ENCODE measurements at regions not wholly inside any gene's neighbourhood (a gene's known extent, or its start where the extent isn't known, plus 50 kb on each side); places are given as distances from the start of the nearest gene placed in this dataset.
A peak's percentile ranks its signal among the peaks of the same experiment; 100 is the strongest.

DNA sequence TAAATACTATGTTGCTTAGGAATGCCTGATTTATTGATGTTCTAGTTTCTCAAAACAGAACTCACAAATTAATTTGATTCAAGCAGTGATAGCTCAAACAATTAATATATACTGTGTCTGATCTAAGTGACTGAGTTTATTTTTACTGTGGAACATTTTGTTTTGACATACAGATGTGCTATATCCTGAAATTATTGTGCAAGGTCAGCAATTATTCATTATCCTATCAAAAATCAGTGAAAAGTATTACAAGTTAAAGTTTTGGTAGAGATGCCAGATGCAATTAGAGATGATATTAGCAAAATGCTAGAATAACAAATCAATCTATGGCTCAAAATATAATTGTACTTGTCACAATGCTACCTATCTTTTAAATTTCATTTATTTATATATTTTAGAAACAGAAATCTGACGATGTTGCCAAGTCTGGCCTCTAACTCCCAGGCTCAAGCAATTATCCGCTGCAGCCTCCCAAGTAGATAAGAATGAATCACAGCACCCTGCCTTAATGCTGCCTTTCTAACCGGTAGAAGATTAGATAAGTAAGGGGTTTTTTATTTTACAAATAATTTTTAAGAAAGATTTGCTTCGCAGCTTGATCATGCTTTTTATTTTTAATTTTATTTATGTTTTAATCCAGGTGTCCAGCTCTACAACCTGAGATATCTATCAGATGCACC lies 825.5 kb upstream of the NDST4 start:
- POLR2A ChIA-PET = no interaction called here

DNA sequence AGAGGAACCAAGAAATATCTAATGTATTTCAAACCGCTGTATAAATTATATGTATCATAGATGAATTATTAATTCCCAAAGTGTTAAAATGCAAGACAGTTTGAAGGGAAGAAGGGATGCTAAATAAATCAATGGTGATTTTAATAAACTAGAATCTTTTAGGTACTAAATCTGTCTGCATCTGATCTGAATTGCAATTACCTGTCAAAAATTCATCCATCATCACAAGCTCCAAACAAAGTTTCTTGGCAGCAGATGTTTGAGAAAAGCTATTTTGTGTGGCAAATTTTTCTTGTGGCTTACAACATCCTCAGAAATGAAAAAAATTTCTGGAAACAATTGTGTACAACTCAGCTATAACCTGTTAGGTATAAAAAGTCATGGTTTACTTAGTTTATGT lies 816.0 kb upstream of the NDST4 start:
- intact Hi-C loops (cut with micrococcal nuclease; ENCODE audit: unreplicated experiment) (no loop called here), in situ Hi-C loops (cut with HindIII; ENCODE audit: extremely low pct_ligation_motif_present, low pct_unique_long_range_greater_than_20kb) (no loop called here)
- WGBS (ENCODE audit: low lambda C conversion rate) = 2% methylated on average over 1 of the region's 1 CpG
- no peak overlapping the region for H3K4me3 ChIP-seq (replicated peaks in 1 of 3; ENCODE audit: insufficient read depth in 1 of 3, low read depth in 2 of 3, low read length in 3 of 3)
- no peak overlapping the region for H3K4me2 ChIP-seq (ENCODE audit: low read depth, low read length)
- no peak overlapping the region for H3K9ac ChIP-seq (ENCODE audit: insufficient read depth, low read depth, low read length)
- POLR2A ChIA-PET = no interaction called here
- no peak for ATAC-seq
- H3K9me3 ChIP-seq (ENCODE audit: low read length) = no peaks in the 10 kb centered on the region
- H2AFZ ChIP-seq (ENCODE audit: low read length) = no peak overlapping the region
- no peaks in the 10 kb centered on the region for H3K27me3 ChIP-seq (ENCODE audit: control insufficient read depth in 1 of 2, insufficient read depth in 2 of 2, low read length in 2 of 2)
- no peak overlapping the region for H3K27ac ChIP-seq (ENCODE audit: extremely low read length, insufficient read depth, low read length)
- FAIRE-seq = no peak
- no peaks in the 10 kb centered on the region for H3K79me2 ChIP-seq (ENCODE audit: insufficient read depth, low read length)
- CTCF ChIA-PET (ENCODE audit: low intra/inter-chr PET ratio, low total read pairs) = no interaction called here
- no peaks in the 10 kb centered on the region for H4K20me1 ChIP-seq (ENCODE audit: insufficient read depth, low read length)
- H3K36me3 ChIP-seq (replicated peaks in 1 of 2; ENCODE audit: control insufficient read depth in 1 of 2, insufficient read depth in 2 of 2, low read length in 2 of 2) = no peaks in the 10 kb centered on the region
- no TSS peak for BruUV-seq (replicated peaks)
- no peak for DNase-seq (ENCODE audit: low spot score)
- no peaks in the 10 kb centered on the region for H3K4me1 ChIP-seq (ENCODE audit: insufficient read depth, low read length)
- TF ChIP-seq, protein P1, sequence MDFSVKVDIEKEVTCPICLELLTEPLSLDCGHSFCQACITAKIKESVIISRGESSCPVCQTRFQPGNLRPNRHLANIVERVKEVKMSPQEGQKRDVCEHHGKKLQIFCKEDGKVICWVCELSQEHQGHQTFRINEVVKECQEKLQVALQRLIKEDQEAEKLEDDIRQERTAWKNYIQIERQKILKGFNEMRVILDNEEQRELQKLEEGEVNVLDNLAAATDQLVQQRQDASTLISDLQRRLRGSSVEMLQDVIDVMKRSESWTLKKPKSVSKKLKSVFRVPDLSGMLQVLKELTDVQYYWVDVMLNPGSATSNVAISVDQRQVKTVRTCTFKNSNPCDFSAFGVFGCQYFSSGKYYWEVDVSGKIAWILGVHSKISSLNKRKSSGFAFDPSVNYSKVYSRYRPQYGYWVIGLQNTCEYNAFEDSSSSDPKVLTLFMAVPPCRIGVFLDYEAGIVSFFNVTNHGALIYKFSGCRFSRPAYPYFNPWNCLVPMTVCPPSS (IDR thresholded peaks at IDR 0.05) = no peak
- TF ChIP-seq ZNF598 (CRISPR knock-in tag; IDR thresholded peaks at IDR 0.05; ENCODE audit: borderline replicate concordance) = no peak
- TF ChIP-seq MXI1 (IDR thresholded peaks at IDR 0.05; ENCODE audit: borderline replicate concordance, low read depth, low read length) = no peak
- TF ChIP-seq GPN1 (CRISPR knock-in tag; IDR thresholded peaks at IDR 0.05; ENCODE audit: borderline replicate concordance) = no peak
- no peak for TF ChIP-seq SAP130 (CRISPR knock-in tag; IDR thresholded peaks at IDR 0.05; ENCODE audit: low read depth)
- no peak for TF ChIP-seq UBTF (CRISPR knock-in tag; IDR thresholded peaks at IDR 0.05)
- TF ChIP-seq SIN3A (IDR thresholded peaks at IDR 0.05; ENCODE audit: borderline replicate concordance, low read depth, low read length) = no peak
- no peak for TF ChIP-seq CREM (IDR thresholded peaks at IDR 0.05)
- no peak for TF ChIP-seq CREM (CRISPR knock-in tag; IDR thresholded peaks at IDR 0.05)
- TF ChIP-seq ZNF143 (CRISPR knock-in tag; IDR thresholded peaks at IDR 0.05) = no peak

More for the DNA sequence above, 825.5 kb upstream of the NDST4 start:
- ATAC-seq (no peak), FAIRE-seq (no peak), DNase-seq (ENCODE audit: low spot score) (no peak)
- in situ Hi-C loops (cut with HindIII; ENCODE audit: extremely low pct_ligation_motif_present, low pct_unique_long_range_greater_than_20kb) (no loop called here), intact Hi-C loops (cut with micrococcal nuclease; ENCODE audit: unreplicated experiment) (no loop called here)
- Histone ChIP-seq H3K36me3 (replicated peaks in 1 of 2; ENCODE audit: control insufficient read depth in 1 of 2, insufficient read depth in 2 of 2, low read length in 2 of 2) (no peaks in the 10 kb centered on the region), H3K4me3 (replicated peaks in 1 of 3; ENCODE audit: insufficient read depth in 1 of 3, low read depth in 2 of 3, low read length in 3 of 3) (no peak overlapping the region), H2AFZ (ENCODE audit: low read length) (no peak overlapping the region), H3K79me2 (ENCODE audit: insufficient read depth, low read length) (no peaks in the 10 kb centered on the region), H3K27me3 (ENCODE audit: control insufficient read depth in 1 of 2, insufficient read depth in 2 of 2, low read length in 2 of 2) (no peaks in the 10 kb centered on the region), H4K20me1 (ENCODE audit: insufficient read depth, low read length) (no peaks in the 10 kb centered on the region), H3K4me1 (ENCODE audit: insufficient read depth, low read length) (no peaks in the 10 kb centered on the region), H3K4me2 (ENCODE audit: low read depth, low read length) (no peak overlapping the region), H3K9me3 (ENCODE audit: low read length) (no peaks in the 10 kb centered on the region), H3K27ac (ENCODE audit: extremely low read length, insufficient read depth, low read length) (no peak overlapping the region), H3K9ac (ENCODE audit: insufficient read depth, low read depth, low read length) (no peak overlapping the region)
- CTCF ChIA-PET (ENCODE audit: low intra/inter-chr PET ratio, low total read pairs) = no interaction called here
- 14% methylated on average over 4 of the region's 4 CpGs for WGBS (ENCODE audit: low lambda C conversion rate)
- BruUV-seq (replicated peaks) = no TSS peak
- no peak for TF ChIP-seq AGO2 (optimal IDR thresholded peaks at IDR 0.05; ENCODE audit: low read depth, low read length)
- TF ChIP-seq MAFF (IDR thresholded peaks at IDR 0.05; ENCODE audit: low read depth, low read length) = peak; percentile 95
- TF ChIP-seq MAFK (conservative IDR thresholded peaks at IDR 0.05 in 1 of 2, IDR thresholded peaks at IDR 0.05 in 1 of 2; ENCODE audit: low read length in 2 of 2) = peak; percentile 88 to 97

Data from HepG2 (cell line).